Testis (tissue), 2 donors: ENCODE measurements at regions not wholly inside any gene's neighbourhood (a gene's known extent, or its start where the extent isn't known, plus 50 kb on each side); places are given as distances from the start of the nearest gene placed in this dataset.

Source experiments
- CTCF ChIP-seq, 3 experiments: fragments of 450-650 bp in 2 of 3; fragments of 200-600 bp in 1 of 3; sonication (generic) in 1 of 3; IDR thresholded peaks; one replicate each; pipeline ENCODE4 v1.5.1; 2016 to 2019; ENCODE audit warnings: antibody characterized with exemption in 3 of 3, mild to moderate bottlenecking in 2 of 3, moderate library complexity in 1 of 3
- POLR2A ChIP-seq: fragments of 450-650 bp; IDR thresholded peaks from one replicate; pipeline ENCODE4 v1.6.1; 2017; ENCODE audit warnings: antibody characterized with exemption, mild to moderate bottlenecking, moderate library complexity

- TF ChIP-seq CTCF (IDR thresholded peaks at IDR 0.05) (no peak), POLR2A (no peak)
These were observed 1131.6 kb upstream of the PCDH7 start for GRCh38 chr4:29588617-29589016.
